HG03521 (cell line): ENCODE measurements at regions not wholly inside any gene's neighbourhood (a gene's known extent, or its start where the extent isn't known, plus 50 kb on each side); places are given as distances from the start of the nearest gene placed in this dataset.

Experiments used
- ATAC-seq: cut with Tn5 transposase; IDR thresholded peaks from one replicate; pipeline ENCODE4 v1.9.1; 2021; ENCODE audit warnings: mild to moderate bottlenecking, moderate library complexity; ENCODE audit not compliant: unreplicated experiment

GRCh38 chr16:48105976-48106375 lies 49.8 kb downstream of the ABCC12 start:
- no peak for ATAC-seq

GRCh38 chr16:48105456-48105855 lies 50.3 kb downstream of the ABCC12 start:
- ATAC-seq = no peak

GRCh38 chr16:48103591-48103990 lies 52.2 kb downstream of the ABCC12 start:
- no peak for ATAC-seq

- no peak for ATAC-seq
These were observed 53.4 kb downstream of the ABCC12 start for GRCh38 chr16:48102083-48103008.

GRCh38 chr16:48101069-48101674 lies 54.6 kb downstream of the ABCC12 start:
- ATAC-seq = peak; percentile 73

GRCh38 chr16:48099455-48099854 lies 56.3 kb downstream of the ABCC12 start:
- ATAC-seq = no peak

GRCh38 chr16:48098472-48098871 lies 57.3 kb downstream of the ABCC12 start:
- ATAC-seq = no peak

GRCh38 chr16:48091117-48091516 lies 64.7 kb downstream of the ABCC12 start:
- no peak for ATAC-seq

GRCh38 chr16:48089053-48089792 lies 66.6 kb downstream of the ABCC12 start:
- no peak for ATAC-seq

- ATAC-seq = no peak
These were observed 68.2 kb downstream of the ABCC12 start for GRCh38 chr16:48087639-48088038.

- ATAC-seq = no peak
These were observed 69.4 kb downstream of the ABCC12 start for GRCh38 chr16:48086422-48086821.

GRCh38 chr16:48085729-48086128 lies 70.1 kb downstream of the ABCC12 start:
- no peak for ATAC-seq

GRCh38 chr16:48084826-48085225 lies 71.0 kb downstream of the ABCC12 start:
- ATAC-seq = no peak

GRCh38 chr16:48082516-48082915 lies 73.3 kb downstream of the ABCC12 start:
- no peak for ATAC-seq

GRCh38 chr16:48081656-48082055 lies 74.1 kb downstream of the ABCC12 start:
- no peak for ATAC-seq

GRCh38 chr16:48076455-48077012 lies 79.3 kb downstream of the ABCC12 start:
- ATAC-seq = no peak

GRCh38 chr16:48075398-48075797 lies 80.4 kb downstream of the ABCC12 start:
- no peak for ATAC-seq

- ATAC-seq = no peak
These were observed 88.4 kb downstream of the ABCC12 start for GRCh38 chr16:48067388-48067787.

GRCh38 chr16:48064971-48065370 lies 90.8 kb downstream of the ABCC12 start:
- ATAC-seq = no peak

GRCh38 chr16:48062681-48063080 lies 93.1 kb downstream of the ABCC12 start:
- no peak for ATAC-seq

GRCh38 chr16:48059936-48060335 lies 95.9 kb downstream of the ABCC12 start:
- ATAC-seq = no peak
